Brain microvascular endothelial cell (primary cell): ENCODE measurements at regions not wholly inside any gene's neighbourhood (a gene's known extent, or its start where the extent isn't known, plus 50 kb on each side); places are given as distances from the start of the nearest gene placed in this dataset.

Experiments
- DNase-seq: peaks from one replicate; pipeline ENCODE4 v3.0.0-alpha.2; 2020
- H3K27ac ChIP-seq: fragments of 250-450 bp; sonication (Bioruptor Pico); 2 replicates; pipeline ENCODE4 v1.5.1; 2020; ENCODE audit warnings: mild to moderate bottlenecking, moderate library complexity
- H3K27me3 ChIP-seq: fragments of 250-450 bp; sonication (Bioruptor Pico); replicated peaks from 2 replicates; pipeline ENCODE4 v1.5.1; 2020; ENCODE audit warnings: mild to moderate bottlenecking
- H3K36me3 ChIP-seq: fragments of 250-450 bp; sonication (Bioruptor Pico); replicated peaks from 2 replicates; pipeline ENCODE4 v1.5.1; 2020; ENCODE audit warnings: mild to moderate bottlenecking
- H3K4me3 ChIP-seq: 2 replicates; pipeline ENCODE4 v1.5.1; 2011; ENCODE audit warnings: low read depth, mild to moderate bottlenecking, control low read depth, low read length, moderate library complexity
- in situ Hi-C: cut with HindIII; loops from 2 replicates; pipeline ENCODE4 v1.10.0; 2017; ENCODE audit warnings: low sequenced_read_pairs, low pct_ligation_motif_present
- TF ChIP-seq, protein P1 (sequence below): IDR thresholded peaks from 2 replicates; pipeline ENCODE4 v1.5.1; 2011; ENCODE audit warnings: low read depth, mild to moderate bottlenecking, moderate library complexity, low read length, control low read depth, inconsistent platforms; ENCODE audit errors: missing control alignments

- Histone ChIP-seq H3K27ac (no peak overlapping the region), H3K36me3 (no peaks in the 10 kb centered on the region), H3K27me3 (no peaks in the 10 kb centered on the region), H3K4me3 (no peak overlapping the region)
- TF ChIP-seq, protein P1, sequence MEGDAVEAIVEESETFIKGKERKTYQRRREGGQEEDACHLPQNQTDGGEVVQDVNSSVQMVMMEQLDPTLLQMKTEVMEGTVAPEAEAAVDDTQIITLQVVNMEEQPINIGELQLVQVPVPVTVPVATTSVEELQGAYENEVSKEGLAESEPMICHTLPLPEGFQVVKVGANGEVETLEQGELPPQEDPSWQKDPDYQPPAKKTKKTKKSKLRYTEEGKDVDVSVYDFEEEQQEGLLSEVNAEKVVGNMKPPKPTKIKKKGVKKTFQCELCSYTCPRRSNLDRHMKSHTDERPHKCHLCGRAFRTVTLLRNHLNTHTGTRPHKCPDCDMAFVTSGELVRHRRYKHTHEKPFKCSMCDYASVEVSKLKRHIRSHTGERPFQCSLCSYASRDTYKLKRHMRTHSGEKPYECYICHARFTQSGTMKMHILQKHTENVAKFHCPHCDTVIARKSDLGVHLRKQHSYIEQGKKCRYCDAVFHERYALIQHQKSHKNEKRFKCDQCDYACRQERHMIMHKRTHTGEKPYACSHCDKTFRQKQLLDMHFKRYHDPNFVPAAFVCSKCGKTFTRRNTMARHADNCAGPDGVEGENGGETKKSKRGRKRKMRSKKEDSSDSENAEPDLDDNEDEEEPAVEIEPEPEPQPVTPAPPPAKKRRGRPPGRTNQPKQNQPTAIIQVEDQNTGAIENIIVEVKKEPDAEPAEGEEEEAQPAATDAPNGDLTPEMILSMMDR = no peak
- in situ Hi-C loops = no loop called here
- no peak for DNase-seq
Measured at GRCh38 chr6:87869064-87869905, 167.3 kb upstream of the AKIRIN2 start.

GRCh38 chr6:87860902-87861301 lies 158.9 kb upstream of the AKIRIN2 start:
- H3K4me3 ChIP-seq = no peak overlapping the region
- no peaks in the 10 kb centered on the region for H3K36me3 ChIP-seq
- TF ChIP-seq, protein P1 = no peak
- H3K27me3 ChIP-seq = no peaks in the 10 kb centered on the region
- no peak overlapping the region for H3K27ac ChIP-seq
- no peak for DNase-seq
- in situ Hi-C loops = no loop called here

GRCh38 chr6:87858440-87858839 lies 156.4 kb upstream of the AKIRIN2 start:
- in situ Hi-C loops = no loop called here
- no peak for DNase-seq
- no peak overlapping the region for H3K27ac ChIP-seq
- H3K27me3 ChIP-seq = no peaks in the 10 kb centered on the region
- TF ChIP-seq, protein P1 = no peak
- H3K36me3 ChIP-seq = no peaks in the 10 kb centered on the region
- no peak overlapping the region for H3K4me3 ChIP-seq

- TF ChIP-seq, protein P1 = no peak
- DNase-seq = no peak
Measured at GRCh38 chr6:87851674-87852299, 149.8 kb upstream of the AKIRIN2 start.

DNA sequence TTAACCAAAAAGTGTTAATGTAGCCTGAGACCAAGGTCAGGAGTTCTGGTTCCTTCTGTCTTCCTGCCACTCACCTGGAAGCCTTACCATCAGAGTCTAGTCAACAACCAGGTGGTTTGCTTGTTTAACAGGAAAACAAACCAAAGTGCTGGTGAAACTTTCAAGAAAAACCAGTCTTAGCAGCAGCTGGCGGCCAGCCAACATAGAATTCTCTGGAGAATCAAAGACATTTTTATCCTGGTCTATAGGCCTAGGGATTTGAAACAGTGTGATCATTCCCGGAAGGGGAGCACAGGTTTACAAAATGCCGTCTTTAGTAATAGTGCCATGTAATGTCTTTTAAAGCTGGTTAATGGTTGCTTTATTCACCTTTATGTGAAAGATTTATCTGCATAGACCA lies 146.6 kb upstream of the AKIRIN2 start:
- Histone ChIP-seq H3K27me3 (no peaks in the 10 kb centered on the region), H3K4me3 (no peak overlapping the region), H3K36me3 (no peaks in the 10 kb centered on the region), H3K27ac (no peak overlapping the region)
- DNase-seq = no peak
- TF ChIP-seq, protein P1 = no peak
- in situ Hi-C loops = no loop called here

More at GRCh38 chr6:87851674-87852299, 149.8 kb upstream of the AKIRIN2 start:
- Histone ChIP-seq H3K36me3 (no peaks in the 10 kb centered on the region), H3K4me3 (no peak overlapping the region), H3K27me3 (no peaks in the 10 kb centered on the region), H3K27ac (no peak overlapping the region)
- in situ Hi-C loops = no loop called here
